Activated CD8-positive, alpha-beta memory T cell treated with anti-CD3 and anti-CD28 coated beads, Interleukin-2, amount 10 ng/mL, durations not matched to agents 7 days and 5 days (primary cell): ENCODE measurements at regions not wholly inside any gene's neighbourhood (a gene's known extent, or its start where the extent isn't known, plus 50 kb on each side); places are given as distances from the start of the nearest gene placed in this dataset.
"Not testable (repeated sequence)": the region's sequence is repeated elsewhere in the genome, so short reads cannot be mapped to it uniquely, and the experiment has no call there.

Experiments
- ATAC-seq: fragments of 150-1000 bp; cut with Tn5 transposase; one replicate; pipeline ENCODE4 v1.10.0; 2021; ENCODE audit warnings: moderate library complexity
- CTCF ChIA-PET: fragments of 350-600 bp; sonication (Branson Sonifier 250); formaldehyde crosslinking; loops from one replicate; lab custom pipeline; 2021; ENCODE audit warnings: antibody characterized with exemption; lab: Charles Lee
- DNase-seq: peaks from one replicate; pipeline ENCODE4 v3.0.0-alpha.2; 2020
- H3K27ac Mint-ChIP-seq: one replicate; pipeline ENCODE4 v1.8.0; 2021; ENCODE audit warnings: mild to moderate bottlenecking, mixed read lengths
- H3K27me3 Mint-ChIP-seq: one replicate; pipeline ENCODE4 v1.8.0; 2021; ENCODE audit warnings: mixed read lengths
- H3K36me3 Mint-ChIP-seq: one replicate; pipeline ENCODE4 v1.8.0; 2021; ENCODE audit warnings: mild to moderate bottlenecking, mixed read lengths
- H3K4me1 Mint-ChIP-seq: one replicate; pipeline ENCODE4 v1.8.0; 2021; ENCODE audit warnings: mixed read lengths
- H3K4me3 Mint-ChIP-seq: one replicate; pipeline ENCODE4 v1.8.0; 2021; ENCODE audit warnings: mild to moderate bottlenecking, moderate library complexity, mixed read lengths
- H3K9me3 Mint-ChIP-seq: one replicate; pipeline ENCODE4 v1.8.0; 2022; ENCODE audit warnings: low read depth, mixed read lengths

DNA sequence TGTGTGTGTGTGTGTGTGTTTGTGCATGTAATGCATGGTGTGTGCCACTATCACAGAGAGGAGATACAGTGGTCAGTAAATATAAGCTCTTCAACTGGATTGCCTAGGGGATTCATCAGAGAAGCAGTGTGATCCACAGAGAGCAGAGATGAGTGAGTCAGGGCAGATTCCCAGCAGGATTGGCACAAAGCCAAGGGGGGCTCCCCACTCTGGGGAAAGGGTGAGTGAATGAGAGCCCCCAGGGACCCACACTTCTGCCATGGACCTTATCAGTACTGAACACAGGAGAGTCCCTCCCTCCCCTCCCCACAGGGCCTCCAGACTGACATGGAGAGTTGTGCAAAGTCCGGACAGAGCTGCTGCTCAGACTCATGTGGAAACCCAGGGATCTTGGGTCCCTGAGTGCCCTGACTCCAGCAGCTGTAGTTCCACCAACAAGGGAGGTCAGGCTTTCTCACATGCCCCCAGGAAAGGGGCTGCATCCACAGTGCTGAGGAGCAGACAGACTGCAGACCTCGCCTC is 748.8 kb downstream of the NR4A2 start:
- H3K27me3 Mint-ChIP-seq, result no peaks in the 10 kb centered on the region
- no peaks in the 10 kb centered on the region for H3K4me1 Mint-ChIP-seq
- DNase-seq (no peak), ATAC-seq (no peak)
- peaks cover 2% of the 10 kb centered on the region for H3K9me3 Mint-ChIP-seq
- no peaks in the 10 kb centered on the region for H3K36me3 Mint-ChIP-seq
- H3K4me3 Mint-ChIP-seq, result no peak overlapping the region
- H3K27ac Mint-ChIP-seq, result no peak overlapping the region
- CTCF ChIA-PET, result no interaction called here

DNA sequence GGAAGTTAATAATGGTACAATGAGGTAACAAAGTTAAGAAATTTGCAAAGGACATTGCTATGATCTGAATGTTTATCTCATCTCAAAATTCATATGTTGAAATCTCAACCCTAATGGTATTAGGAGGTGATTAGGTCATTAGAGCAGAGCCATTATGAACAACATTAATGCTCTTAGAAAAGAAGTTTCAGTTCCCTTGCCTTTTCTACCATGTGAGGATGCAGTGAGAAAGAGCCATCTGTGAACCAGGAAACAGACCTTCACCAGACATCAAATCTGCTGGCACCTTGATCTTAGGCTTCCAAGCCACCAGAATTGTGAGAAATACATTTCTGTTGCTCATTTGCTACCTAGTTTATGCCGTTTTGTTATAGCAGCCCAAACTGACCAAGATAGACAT is 757.6 kb downstream of the NR4A2 start:
- Mint-ChIP-seq H3K27me3 (no peaks in the 10 kb centered on the region), H3K4me1 (no peaks in the 10 kb centered on the region), H3K9me3 (peaks cover 4% of the 10 kb centered on the region), H3K36me3 (no peaks in the 10 kb centered on the region), H3K27ac (no peak overlapping the region), H3K4me3 (no peak overlapping the region)
- CTCF ChIA-PET, result no interaction called here
- DNase-seq, result no peak
- ATAC-seq, result no peak

DNA sequence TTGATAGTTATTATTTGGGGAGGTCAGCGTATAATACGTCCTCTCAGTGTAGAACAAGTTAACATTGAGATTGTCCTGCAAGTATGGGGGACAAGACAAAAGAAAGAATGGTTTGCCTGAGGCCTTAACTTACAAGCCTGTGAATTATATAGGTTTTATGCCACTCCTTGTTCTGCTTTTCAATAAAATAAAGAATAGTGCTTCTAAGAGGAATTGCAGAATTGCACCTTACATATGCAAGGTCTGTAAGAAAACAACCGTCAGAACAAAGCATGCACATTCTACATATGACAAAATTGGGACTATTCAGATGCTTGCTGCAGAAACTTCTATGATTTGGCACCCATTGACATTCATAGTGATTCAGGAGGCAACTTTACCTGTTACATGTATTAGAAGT is 785.0 kb downstream of the NR4A2 start:
- Mint-ChIP-seq H3K4me3 (no peak overlapping the region), H3K9me3 (no peaks in the 10 kb centered on the region), H3K4me1 (no peaks in the 10 kb centered on the region)

DNA sequence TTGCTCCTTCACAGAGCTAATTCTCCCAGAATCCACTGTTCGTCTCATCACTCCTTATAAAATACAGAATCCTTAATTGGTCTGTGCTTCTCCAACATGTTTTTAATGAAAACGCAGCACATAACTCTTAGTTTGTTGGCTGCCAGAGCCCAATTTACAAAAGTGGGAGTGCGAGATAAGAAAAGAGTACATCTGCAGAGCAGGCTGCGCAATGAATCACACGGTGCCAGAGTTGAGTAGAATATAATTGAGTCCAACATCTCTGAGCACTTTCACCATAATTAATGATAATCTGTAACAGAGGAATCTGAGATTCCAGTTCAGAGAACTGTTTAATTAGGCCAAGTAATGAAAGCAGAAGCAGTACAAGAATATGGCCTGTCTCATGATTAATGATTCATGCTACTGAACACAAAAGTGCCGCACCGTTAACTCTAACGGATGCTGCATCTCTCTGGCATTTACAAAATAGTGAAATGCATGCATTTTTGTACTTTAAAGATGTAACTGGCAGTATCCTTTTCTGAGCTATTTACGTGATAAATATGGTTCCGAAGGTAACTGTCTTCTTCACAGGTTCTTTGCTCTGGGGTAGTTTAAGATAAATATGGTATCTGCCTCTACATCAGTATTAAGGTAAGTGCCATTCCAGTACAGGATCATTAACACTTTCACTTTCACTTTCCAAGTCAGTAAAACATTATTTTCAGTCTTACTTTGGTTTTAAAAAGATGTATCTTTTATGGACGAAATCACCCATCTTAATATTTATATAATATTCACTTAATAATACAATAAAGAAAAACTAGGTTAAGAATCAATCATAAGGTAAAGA is 785.6 kb downstream of the NR4A2 start:
- Mint-ChIP-seq H3K36me3 (no peaks in the 10 kb centered on the region), H3K27ac (no peak overlapping the region), H3K27me3 (no peaks in the 10 kb centered on the region), H3K4me3 (no peak overlapping the region), H3K9me3 (no peaks in the 10 kb centered on the region), H3K4me1 (no peaks in the 10 kb centered on the region)
- DNase-seq (no peak), ATAC-seq (no peak)
- CTCF ChIA-PET, result no interaction called here

More for the DNA sequence above, 785.0 kb downstream of the NR4A2 start:
- CTCF ChIA-PET, result no interaction called here
- DNase-seq (no peak), ATAC-seq (no peak)
- H3K27me3 Mint-ChIP-seq, result no peaks in the 10 kb centered on the region
- H3K36me3 Mint-ChIP-seq, result no peaks in the 10 kb centered on the region
- H3K27ac Mint-ChIP-seq, result no peak overlapping the region

DNA sequence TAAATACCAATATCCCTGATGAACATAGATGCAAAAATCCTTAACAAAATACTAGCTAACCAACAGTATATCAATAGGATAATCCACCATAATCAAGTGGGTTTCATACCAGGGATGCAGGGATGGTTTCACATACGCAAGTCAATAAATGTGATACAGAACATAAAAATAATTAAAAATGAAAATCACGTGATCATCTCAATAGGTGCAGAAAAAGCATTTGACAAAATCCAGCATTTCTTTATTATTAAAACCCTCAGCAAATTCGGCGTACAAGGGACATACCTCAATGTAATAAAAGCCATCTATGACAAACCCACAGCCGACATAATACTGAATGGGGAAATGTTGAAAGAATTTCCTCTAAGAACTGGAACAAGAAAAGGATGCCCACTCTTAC is 793.5 kb downstream of the NR4A2 start:
- ATAC-seq, H3K4me3 Mint-ChIP-seq, H3K4me1 Mint-ChIP-seq, DNase-seq, H3K36me3 Mint-ChIP-seq, H3K9me3 Mint-ChIP-seq, H3K27ac Mint-ChIP-seq, H3K27me3 Mint-ChIP-seq, CTCF ChIA-PET: not testable (repeated sequence)

DNA sequence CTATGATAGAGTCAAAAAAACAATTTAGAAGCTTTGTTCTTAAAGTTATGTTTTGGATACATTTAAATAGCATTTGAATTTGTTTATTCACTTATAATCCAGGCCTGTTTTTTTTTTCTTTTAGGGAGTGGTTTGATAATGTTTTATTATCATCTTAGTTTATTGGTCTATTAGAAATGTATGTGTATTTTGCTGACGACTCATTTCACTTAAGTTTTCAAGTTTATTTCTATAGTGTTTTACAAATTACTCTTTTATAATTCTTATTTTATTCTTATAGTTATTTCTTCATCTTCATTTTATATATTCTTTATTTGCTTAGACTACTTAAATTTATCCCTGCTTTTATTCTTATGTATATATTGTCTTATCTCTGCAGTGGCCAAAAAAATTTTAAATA is 804.5 kb downstream of the NR4A2 start:
- CTCF ChIA-PET, result no interaction called here
- H3K36me3 Mint-ChIP-seq, result no peaks in the 10 kb centered on the region
- H3K4me1 Mint-ChIP-seq, result no peaks in the 10 kb centered on the region
- H3K4me3 Mint-ChIP-seq, result no peak overlapping the region
- H3K27me3 Mint-ChIP-seq, result no peaks in the 10 kb centered on the region
- no peak for DNase-seq
- H3K9me3 Mint-ChIP-seq, result no peaks in the 10 kb centered on the region
- no peak for ATAC-seq
- H3K27ac Mint-ChIP-seq, result no peak overlapping the region

DNA sequence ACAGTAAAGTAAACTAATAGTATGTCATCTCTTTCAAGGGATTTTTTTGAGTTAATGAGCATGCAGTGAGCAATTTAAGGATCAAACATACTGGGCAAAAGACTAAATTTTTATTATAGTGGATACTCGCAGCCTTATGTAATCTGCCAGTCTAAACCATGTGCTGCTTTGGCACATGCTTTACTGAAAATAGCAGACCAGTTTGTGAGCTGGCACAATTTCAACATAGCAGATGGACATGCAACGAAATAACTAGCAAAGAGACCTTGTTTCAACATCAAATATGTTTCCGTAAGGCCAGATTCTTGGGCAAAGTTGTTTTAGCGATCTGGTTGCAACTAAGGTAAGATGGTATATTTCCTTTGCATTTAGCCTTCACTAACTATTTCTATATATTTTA is 807.3 kb downstream of the NR4A2 start:
- H3K27ac Mint-ChIP-seq, result no peak overlapping the region
- H3K4me3 Mint-ChIP-seq, result no peak overlapping the region
- no peak for DNase-seq
- H3K4me1 Mint-ChIP-seq, result no peaks in the 10 kb centered on the region
- H3K27me3 Mint-ChIP-seq, result no peaks in the 10 kb centered on the region
- no peaks in the 10 kb centered on the region for H3K36me3 Mint-ChIP-seq
- CTCF ChIA-PET, result no interaction called here
- H3K9me3 Mint-ChIP-seq, result no peaks in the 10 kb centered on the region
- ATAC-seq, result no peak

DNA sequence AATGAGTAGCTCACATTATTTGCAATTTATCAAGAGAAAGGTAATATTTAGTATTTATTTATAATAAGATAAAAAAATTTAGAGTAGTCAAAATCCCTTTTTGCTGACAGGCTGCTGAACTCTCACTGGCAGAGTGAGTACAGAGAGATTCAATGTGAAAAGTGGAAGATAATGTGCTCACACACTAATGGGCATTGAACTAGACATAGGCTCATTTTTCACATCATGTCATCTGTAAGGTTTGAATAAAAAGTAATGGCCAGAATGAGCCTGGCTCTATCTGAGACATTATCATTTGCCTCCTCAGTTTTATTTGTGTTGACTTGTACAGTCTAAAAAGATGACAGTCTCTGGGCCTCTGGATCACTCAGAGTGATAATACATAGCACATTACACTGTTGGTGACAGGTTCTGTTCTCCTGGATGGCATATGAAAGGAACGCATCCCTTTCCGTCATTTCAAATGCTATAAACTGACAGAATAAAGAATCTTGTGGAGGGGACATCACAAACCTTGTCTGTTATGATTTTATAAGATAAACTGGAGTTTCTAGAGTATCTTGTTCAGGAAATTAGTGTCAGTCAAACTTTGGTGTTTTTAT is 812.9 kb downstream of the NR4A2 start:
- ATAC-seq, result no peak
- CTCF ChIA-PET, result no interaction called here
- no peaks in the 10 kb centered on the region for H3K9me3 Mint-ChIP-seq
- H3K36me3 Mint-ChIP-seq, result no peaks in the 10 kb centered on the region
- H3K4me3 Mint-ChIP-seq, result no peak overlapping the region
- H3K4me1 Mint-ChIP-seq, result no peaks in the 10 kb centered on the region
- no peak overlapping the region for H3K27ac Mint-ChIP-seq
- no peaks in the 10 kb centered on the region for H3K27me3 Mint-ChIP-seq
- DNase-seq, result no peak

DNA sequence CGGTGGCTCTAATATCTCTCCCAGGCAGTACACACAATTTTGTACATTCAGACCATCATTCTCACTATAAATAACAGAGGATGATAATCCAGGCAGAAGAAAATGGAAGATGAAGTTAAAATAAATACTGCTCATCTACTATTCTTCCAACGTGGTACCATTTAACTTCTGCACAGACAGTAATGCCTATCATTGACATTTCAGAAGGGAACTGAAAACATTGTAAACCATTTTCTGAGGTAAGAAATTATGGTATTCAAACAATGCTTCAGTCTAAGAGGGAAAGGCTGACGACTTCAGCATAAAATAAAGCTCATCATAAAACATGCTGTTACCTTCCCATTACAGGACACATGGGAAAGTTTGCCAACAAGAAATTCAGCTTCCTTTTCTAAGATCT is 814.4 kb downstream of the NR4A2 start:
- Mint-ChIP-seq H3K27me3 (no peaks in the 10 kb centered on the region), H3K4me3 (no peak overlapping the region), H3K9me3 (no peaks in the 10 kb centered on the region), H3K27ac (no peak overlapping the region), H3K4me1 (no peaks in the 10 kb centered on the region), H3K36me3 (no peaks in the 10 kb centered on the region)
- ATAC-seq (no peak), DNase-seq (no peak)
- CTCF ChIA-PET, result no interaction called here

DNA sequence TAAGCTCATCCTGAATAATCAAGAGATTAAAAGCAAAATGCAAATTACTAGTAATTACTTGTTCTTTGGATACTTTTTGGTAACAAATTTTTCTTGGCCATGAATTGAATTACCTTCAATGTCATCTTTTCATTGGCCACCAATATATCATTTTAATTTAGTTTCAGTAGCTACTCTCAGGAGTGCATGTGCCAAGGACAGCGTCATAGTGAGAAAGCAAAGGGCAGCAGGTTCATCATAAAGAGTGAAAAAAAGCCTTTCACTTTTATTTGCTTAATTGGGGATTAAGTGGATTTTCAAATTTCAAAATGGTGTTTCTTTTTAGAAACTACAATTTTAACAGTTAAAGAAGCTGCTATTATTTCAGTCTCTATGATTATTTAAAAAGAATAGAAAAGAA is 815.2 kb downstream of the NR4A2 start:
- DNase-seq (no peak), ATAC-seq (no peak)
- CTCF ChIA-PET, result no interaction called here
- no peaks in the 10 kb centered on the region for H3K4me1 Mint-ChIP-seq
- no peak overlapping the region for H3K27ac Mint-ChIP-seq
- H3K9me3 Mint-ChIP-seq, result no peaks in the 10 kb centered on the region
- no peaks in the 10 kb centered on the region for H3K36me3 Mint-ChIP-seq
- H3K27me3 Mint-ChIP-seq, result no peaks in the 10 kb centered on the region
- no peak overlapping the region for H3K4me3 Mint-ChIP-seq

DNA sequence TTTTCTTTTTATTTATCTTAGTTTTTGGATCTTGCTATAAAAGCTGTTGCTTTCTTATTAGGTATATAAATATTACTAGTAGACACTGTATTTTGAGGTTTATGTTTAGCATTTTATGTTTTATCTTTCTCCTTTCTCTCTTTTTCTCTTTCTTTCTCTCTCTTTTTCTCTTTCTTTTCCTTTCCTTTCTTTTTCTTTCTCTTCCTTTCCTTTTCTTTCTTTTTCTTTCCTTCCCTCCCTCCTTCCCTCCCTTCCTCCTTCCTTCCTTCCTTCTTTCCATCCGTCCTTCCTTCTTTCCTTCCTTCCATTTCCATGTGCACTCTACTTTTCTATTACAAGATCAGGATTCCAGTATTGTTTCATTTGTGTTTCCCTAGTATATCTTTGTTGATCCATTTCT is 814.8 kb downstream of the KCNJ3 start:
- Mint-ChIP-seq H3K36me3 (no peaks in the 10 kb centered on the region), H3K4me1 (no peaks in the 10 kb centered on the region), H3K27ac (no peak overlapping the region), H3K4me3 (no peak overlapping the region), H3K9me3 (no peaks in the 10 kb centered on the region), H3K27me3 (no peaks in the 10 kb centered on the region)
- no peak for DNase-seq
- CTCF ChIA-PET, result no interaction called here
- ATAC-seq, result no peak

DNA sequence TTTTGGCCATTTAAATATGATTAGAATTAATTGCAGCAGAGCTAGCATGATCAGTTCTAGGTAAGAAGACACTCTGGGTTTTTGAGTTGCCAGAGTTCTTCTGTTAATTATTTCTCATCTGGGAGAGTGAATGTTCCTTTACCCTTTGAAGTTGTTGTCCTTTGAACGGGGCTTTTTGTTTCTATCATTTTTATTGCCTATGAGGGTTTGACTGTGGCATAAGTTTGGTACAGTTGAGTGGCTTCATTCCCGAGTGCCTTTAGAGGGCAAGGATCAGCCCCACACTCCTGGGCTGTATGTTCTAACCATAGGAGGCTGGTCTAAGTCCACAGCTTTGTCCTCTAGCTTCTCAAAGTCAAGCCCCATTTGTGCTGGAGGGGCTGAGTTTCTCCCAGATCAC is 804.3 kb downstream of the KCNJ3 start:
- CTCF ChIA-PET, result no interaction called here
- no peak overlapping the region for H3K27ac Mint-ChIP-seq
- H3K9me3 Mint-ChIP-seq, result no peaks in the 10 kb centered on the region
- H3K36me3 Mint-ChIP-seq, result no peaks in the 10 kb centered on the region
- H3K27me3 Mint-ChIP-seq, result no peaks in the 10 kb centered on the region
- H3K4me1 Mint-ChIP-seq, result no peaks in the 10 kb centered on the region
- no peak for DNase-seq
- no peak for ATAC-seq
- no peak overlapping the region for H3K4me3 Mint-ChIP-seq

DNA sequence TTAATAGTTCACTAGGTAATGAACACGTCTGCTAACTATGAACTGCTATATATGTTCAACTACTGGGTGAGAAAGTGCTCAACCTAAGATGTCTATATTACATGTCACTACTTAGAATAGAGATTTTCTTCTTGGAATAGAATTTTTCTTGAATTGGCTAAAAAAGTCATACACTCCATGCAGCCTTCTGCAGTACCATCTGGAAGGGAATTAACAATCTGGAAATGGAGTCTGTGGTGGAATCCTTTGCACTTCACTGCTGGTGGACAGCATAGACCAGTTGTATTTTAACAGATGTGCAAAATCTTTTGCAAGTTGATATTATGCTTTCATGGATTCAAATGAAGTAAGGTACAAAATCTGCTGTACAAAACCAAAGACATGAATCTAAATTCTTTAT is 799.6 kb downstream of the KCNJ3 start:
- no peaks in the 10 kb centered on the region for H3K4me1 Mint-ChIP-seq
- CTCF ChIA-PET, result no interaction called here
- H3K36me3 Mint-ChIP-seq, result no peaks in the 10 kb centered on the region
- ATAC-seq (no peak), DNase-seq (no peak)
- no peak overlapping the region for H3K27ac Mint-ChIP-seq
- H3K4me3 Mint-ChIP-seq, result no peak overlapping the region
- no peaks in the 10 kb centered on the region for H3K9me3 Mint-ChIP-seq
- H3K27me3 Mint-ChIP-seq, result no peaks in the 10 kb centered on the region

DNA sequence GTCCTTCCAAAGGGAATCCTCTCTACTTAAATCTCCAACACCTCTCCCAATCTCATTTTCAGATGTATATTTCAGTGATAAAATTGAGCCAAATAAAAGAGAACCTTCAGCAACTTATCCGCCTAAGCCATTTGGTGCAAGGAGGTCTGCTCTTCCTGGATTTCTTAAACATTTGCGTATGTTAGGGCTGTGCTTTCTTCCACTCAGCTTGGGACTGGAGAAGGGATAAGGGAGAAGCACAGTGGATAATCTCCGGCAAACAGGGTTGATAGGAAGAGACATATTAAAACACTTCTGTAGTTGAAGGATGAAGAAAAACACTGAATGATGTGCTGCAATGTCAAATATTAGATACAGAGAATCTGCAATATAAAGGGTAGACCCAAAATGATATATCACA is 796.2 kb downstream of the KCNJ3 start:
- H3K27ac Mint-ChIP-seq, result no peak overlapping the region
- no peaks in the 10 kb centered on the region for H3K4me1 Mint-ChIP-seq
- ATAC-seq (no peak), DNase-seq (no peak)
- CTCF ChIA-PET, result no interaction called here
- no peaks in the 10 kb centered on the region for H3K36me3 Mint-ChIP-seq
- no peak overlapping the region for H3K4me3 Mint-ChIP-seq
- H3K27me3 Mint-ChIP-seq, result no peaks in the 10 kb centered on the region
- H3K9me3 Mint-ChIP-seq, result no peaks in the 10 kb centered on the region
